NOMO-1 (cell line): ENCODE measurements at regions not wholly inside any gene's neighbourhood (a gene's known extent, or its start where the extent isn't known, plus 50 kb on each side); places are given as distances from the start of the nearest gene placed in this dataset.

Experiments used
- DNase-seq, 2 experiments: peaks; one replicate each; lab custom pipeline; 2025; ENCODE audit not compliant: unreplicated experiment in 2 of 2; lab: John Stamatoyannopoulos, UW

DNA sequence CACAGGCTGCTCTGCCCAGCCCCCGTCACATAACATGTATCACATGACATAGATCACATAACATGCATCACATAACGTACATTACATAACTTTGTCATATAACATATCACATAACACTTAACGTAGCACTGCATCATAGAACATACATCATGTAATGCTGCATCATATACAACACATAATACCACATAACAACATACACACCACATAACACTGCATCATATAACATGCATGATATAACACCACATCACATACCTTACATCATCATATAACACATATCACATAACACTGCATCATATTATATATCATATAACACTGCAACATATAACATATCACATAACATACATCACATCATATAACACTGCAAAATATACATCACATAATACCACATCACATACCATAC lies 83.8 kb downstream of the AXIN2 start:
- no peak for DNase-seq

DNA sequence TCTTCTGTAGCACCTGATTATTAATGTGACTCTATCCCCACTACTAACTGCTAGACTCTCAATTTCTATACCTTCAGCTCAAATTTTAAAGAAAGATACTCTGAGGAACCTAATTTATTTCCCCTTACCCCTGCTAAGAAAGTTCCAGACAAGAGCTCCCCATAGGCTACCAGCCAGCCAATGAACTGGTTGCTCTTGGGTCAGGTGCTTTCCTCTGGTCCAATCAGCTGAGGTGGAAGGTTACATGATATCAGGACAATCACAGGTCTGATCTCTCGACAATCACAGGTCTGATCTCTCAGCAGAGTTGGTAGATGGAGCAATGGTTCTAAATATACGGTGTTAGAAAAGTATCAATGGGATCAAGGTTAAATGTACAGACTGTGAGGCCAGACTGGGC lies 86.8 kb downstream of the AXIN2 start:
- DNase-seq: no peak

DNA sequence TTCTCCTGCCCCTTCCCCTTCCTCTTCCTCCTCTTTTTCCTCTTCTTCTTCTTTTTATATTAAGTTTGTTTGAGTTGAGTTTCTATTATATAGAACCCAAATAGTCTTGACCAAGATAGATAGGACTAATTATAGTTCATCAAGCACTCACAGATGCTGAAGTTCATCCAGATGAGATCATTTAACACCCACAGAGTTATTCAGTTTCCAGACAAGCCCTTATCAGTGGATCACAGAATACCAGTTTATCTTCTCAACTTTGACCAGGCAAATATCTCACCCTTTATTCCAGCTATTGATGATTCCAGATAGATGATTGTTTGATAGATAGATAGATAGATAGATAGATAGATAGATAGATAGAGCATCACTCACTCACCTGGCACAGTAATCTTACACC lies 87.5 kb downstream of the AXIN2 start:
- DNase-seq: no peak

DNA sequence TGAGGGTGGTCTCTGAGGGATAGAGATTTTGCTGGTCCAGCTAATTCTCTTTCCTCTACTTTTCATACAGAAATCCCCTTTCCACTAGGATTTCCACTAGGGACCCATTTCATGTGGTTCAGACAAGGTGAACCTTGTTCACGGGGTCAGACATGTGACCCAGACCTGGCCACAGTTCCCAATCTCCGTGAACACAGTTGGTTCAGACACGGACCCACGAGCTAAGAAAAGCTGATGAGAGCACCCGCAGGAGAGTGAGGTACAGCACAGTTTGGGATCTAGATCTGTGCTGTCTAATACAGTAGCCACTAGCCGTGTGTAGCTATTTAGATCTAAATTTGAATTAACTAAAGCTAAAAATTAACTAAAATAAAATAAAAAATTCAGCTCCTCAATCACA lies 88.1 kb downstream of the AXIN2 start:
- DNase-seq: no peak

DNA sequence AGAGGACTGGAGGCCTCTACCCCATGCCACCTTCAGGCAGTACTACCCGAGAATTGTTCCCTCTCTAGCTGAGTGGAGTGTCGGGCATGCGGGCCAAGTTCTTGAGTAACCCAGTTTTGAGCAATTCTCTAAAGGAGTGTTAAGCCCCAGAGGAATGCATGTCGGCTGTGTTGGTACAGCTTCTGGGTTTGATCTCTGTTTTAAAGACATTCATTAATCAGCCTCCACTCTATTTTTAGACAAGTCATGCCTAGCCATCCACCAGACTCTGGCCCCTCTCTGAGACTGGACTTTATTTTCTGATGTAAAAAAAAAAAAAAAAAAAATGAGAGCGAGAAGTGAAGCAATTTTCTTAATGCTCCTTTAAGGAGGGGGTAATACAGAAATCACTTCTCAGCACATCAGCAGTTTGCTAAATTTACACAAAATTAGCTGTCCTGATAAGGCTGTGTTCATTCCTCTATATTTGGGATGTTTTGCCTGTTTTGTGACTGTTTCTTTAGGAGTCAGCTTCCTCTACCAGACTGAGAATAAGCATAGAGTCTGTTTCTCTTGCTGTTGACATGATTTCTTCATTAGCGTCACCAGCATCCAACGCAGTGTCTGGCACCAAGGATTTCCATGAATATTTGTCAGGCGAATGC lies 88.7 kb downstream of the AXIN2 start:
- no peak for DNase-seq

DNA sequence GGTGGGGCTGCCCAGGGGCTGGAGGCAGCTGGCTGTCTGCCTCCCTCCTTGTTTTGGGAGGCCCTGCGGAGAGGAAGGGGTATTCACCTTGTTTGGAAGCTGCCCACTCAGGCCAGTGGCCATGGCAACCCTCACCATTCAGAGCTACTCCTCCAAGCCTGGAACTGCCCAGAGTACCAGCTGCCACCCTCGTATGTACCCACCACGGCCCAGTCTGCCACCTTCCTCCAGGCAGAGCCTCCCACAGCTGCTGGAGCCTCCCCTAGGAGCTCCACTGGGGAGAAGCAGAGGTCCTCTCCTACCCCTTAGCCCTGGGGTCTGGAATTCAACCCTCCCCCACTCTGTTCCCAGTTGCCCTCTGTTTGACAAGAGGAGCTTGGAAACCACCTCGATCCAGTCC lies 90.7 kb downstream of the AXIN2 start:
- DNase-seq: no peak

DNA sequence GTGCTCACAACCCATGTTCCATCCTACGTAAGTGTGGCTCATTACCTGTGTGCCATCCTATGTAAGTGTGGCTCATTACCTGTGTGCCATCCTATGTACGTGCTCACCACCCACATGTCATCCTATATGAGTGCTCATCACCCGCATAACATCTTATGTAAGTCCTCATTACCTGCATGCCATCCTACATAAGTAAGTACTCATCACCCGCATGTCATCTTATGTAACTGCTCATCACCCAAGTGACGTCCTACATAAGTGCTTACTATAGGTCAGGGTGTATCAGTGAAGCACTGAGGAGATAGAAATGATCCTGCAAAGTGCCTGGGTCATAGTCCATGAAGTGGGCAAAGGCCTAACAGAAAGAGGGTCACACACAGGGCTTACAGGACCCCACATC lies 93.1 kb downstream of the AXIN2 start:
- no peak for DNase-seq

DNA sequence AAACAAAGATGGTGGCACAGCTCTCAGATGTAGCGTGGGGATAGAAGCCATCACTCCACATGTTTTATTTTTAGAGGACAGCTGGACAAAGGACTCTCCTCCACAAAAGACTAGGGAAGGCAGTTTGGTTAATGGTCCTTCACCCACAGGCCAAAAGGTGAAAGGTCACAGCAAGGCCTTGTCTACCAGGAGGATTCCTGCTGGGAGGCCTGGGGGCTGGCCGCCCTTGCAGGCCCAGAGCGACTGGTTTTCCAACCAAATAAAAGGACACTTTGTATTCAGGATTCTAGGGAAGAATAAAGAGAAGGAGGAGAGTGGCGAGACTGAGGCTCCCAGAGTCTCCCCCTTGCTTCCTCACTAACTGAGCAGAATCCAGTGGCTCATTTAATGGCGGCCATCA lies 94.3 kb downstream of the AXIN2 start:
- no peak for DNase-seq

DNA sequence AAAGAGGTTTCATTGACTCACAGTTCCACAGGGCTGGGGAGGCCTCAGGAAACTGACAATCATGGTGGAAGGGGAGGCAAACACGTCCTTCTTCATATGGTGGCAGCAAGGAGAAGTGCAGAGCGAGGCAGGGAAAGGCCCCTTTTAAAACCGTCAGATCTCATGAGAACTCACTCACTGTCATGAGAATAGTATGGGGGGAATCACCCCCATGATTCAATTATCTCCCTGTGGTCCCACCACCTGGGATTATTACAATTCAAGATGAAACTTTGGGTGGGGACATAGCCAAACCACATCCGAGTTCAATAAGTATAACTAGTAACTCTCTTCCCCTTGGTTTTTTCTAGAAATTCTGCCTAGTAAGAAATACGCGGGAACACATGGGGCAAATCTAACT lies 94.9 kb downstream of the AXIN2 start:
- no peak for DNase-seq

DNA sequence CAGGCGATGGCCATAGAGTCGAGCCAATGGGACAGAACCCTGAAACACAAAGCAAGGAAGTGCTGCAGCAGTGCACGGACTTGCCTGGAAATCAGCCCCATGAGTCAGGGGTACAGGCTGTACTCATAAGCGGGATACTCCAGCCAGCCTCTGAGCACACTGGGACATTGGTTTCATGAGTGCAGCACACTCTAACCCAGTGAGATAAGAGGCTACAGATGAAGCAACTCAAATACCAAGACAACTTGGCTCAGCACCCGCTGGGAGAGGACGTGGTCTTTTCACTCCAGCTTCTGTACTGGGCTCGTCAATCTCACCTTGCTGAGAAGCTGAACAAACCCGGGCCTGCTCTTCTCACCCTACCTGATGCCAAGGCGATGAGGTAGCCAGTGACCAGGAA lies 98.2 kb downstream of the AXIN2 start:
- DNase-seq: no peak

DNA sequence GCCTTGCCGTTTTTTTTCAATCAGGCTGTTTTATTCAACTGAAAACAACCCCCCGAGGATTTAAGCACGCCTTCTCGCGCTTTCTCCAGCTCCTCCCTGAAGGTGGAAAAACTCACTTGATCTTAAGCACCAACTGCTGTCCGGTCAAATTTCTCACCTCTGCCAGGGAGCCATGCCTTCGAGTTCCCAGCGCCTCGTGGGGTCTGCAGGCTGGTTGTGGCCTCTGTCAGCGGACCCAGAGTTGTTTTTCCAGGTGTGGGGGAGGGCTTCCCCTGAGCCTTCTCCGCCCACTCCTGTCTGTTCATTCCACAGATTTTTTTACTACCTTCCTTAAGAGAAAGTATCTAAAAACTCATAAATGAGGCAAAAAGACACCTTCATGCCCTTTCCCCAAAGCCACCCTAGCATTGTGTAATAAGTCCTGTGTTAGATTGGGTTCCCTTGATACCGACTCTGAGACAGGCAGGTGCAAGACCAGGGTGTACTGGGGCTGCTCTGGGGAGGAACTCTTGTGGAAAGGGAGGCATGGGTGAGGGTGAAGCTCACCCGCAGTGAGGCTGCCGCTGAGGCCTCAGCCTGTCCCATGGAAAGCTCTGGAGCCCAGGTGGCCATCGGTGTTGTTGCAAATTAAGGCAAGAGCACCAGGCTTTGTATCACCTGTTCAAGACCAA lies 101.6 kb downstream of the AXIN2 start:
- no peak for DNase-seq

DNA sequence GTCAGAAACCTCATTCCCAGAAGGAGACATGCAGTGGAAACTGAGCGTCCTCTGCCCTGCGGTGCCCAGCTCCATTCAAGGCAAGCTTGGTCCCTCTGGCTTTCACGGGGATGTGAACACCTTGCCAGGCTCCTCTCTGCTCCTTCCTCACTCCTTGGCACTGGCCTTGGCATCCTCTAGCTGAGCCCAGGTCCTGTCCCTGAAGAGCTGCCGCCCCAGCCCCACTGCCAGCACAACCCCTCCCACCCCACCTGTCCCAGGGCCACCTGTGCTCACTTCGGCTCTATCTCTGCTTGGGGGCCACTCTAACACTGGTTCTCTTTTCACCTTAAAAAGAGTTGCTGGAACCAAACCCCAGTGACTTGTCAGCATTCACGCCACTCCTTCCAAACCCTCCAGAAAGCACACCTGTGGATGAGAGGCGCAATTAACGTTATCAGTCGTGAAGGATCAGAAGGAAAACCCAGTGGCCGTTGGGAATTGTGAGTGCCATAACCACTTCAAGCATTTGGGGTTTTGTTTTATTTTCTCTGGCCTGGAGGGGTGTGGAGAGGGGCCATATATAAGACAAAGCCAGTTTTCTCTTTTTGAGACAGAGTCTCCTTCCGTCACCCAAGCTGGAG lies 103.7 kb downstream of the AXIN2 start:
- DNase-seq: no peak

DNA sequence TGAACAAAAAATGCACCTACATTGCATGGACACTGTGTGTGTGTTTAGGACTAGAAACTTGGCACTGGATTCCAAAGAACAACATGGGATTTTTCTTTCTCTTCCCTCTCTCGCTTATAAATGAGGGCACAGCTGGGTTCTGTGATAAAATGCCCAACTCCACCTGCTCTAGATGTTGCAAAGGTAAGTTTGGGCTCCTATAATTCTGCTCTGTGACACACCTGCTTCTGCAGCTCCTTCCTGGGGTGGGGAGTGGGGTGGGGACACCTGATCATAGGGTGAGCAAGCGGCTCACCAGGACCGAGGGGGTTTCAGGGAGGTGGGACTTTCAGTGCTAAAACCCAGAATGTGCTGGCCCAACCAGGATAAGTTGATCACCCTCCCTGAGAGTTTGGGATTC lies 104.3 kb downstream of the AXIN2 start:
- no peak for DNase-seq

DNA sequence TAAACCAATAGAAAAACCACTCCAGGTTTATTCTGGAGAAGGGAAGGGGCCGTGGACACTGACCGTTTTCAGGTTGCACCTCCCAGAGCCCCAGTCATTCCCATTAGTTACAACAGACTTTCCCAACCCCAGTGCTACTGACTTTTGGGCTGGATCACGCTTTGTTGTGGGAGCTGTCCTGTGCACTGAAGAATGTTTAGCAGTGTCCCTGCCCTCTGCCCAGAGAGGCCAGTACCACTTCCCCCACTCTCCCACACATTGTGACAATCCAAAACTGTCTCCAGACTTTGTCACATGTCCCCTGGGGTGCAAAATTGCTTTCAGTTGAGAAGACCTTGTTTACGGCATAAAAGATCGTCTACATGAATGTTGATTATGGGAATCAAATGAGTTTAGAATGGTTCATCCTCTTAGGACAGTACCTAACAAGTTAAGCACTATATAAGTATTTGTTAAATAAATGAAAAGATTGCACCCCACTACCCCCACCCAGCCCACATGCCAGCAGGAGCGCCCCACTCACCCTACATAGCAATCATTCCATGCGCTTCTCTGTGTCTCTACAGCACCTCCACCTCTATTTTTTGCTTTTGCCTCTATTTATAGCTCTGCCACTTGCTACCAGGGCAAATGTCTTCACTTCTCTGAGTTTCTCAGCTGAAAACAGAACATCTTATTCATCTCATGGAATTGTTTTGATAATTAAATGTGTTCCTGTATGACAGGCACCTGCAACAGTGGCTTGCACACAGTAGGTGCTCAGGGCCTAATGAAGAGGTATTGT lies 104.9 kb downstream of the AXIN2 start:
- DNase-seq: no peak

DNA sequence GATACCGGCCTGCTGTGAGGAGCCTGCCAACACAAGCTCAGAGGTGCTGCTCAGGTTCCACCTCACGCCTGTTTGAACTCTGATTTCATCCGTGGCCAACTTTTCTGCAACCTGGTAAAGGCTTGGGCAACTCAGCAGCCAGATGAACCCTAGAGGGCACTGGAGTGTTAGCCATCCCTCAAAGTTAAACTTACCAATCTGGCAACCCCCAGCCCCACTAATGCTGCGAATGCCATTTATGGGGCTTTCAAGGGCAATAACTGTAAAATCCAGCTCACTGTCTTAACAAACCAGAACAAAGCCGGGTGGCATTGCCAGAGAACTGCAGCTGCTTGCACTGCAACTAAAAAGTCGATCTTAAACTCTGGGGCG lies 105.5 kb downstream of the AXIN2 start:
- no peak for DNase-seq

DNA sequence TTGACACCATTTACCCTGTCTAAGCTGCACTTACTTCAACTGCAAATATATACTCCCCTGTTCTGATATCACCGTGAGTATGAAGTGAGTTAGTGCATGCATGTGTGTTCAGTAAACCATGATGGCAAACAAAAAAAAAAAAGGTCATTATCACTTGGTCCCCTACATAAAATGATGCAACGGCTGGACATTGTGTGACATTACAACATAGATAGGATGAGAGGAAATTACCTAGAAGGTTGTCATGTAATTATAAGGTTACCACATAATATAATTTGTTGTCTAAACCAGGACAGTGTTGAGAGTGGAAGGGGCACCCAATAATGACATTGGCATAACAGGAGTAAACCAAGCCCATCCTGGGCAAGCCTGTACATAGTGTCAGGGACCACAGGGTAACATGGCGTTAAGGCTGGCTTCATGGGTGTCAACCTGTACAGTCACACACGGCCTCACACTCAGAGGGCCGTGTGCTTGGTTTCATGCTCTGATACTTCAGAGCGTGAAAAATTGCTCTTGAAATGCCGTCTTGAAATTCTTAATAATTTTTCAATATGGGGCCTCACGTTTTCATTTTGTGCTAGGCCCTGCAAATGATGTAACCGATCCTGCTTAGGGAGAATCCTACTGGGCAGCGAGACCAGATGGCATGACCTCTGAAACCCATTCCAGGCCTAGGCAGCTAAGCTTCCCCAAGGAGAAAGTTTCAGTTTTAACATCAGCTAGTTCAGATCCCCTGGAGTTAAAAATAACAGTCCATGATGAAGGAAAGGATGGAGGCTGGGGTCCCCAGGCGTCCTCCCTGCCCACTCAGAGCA lies 106.1 kb downstream of the AXIN2 start:
- no peak for DNase-seq

DNA sequence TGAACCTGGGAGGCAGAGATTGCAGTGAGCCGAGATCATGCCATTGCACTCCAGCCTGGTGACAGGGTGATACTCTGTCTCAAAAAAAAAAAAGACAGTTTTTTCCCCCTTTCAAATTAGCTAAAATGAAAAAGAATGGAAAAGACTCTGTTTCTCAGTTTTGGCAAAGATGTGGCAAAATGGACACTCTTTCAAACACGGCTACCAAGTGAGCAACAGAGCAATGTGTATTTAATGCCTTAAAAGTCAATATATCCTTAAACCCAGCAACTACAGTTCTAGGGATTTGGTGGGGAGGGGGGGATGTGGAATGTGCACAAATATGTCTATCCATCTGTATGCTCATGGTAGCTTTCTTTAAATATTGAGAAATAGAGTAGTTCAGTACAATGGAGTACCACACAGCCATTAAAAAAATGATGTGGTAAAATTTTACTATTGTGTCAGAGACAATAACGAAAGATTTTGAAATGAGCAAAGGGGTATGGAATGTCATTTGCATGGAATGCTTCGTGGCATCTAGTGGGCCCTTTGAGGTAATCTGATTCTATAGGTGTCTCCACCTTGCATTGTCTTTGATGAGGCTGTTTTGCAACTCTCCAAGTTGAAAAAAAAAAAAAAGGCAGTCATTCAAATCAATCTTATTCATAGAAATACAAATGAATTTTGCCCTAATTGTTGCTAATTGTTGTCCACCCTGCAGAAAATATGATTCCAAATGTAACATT lies 108.1 kb downstream of the AXIN2 start:
- no peak for DNase-seq

DNA sequence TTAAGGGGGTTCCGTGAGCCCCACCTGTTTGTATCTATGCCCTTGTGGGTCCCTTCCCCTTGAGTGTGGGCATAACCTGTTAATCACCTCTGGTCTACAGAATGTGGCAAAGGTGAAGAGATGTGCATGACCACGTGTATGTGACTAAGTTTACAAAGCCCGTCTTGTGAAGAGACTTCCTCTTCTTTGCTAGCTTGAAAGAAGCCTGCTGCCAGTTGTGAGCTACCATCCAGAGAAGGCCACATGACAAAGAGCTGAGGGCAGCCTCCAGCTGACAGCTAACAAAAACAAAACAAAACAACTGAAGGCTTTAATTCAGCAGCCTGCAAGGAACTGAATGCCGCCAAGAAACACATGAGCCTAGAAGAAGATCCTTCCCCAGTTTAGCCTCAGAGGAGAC lies 112.0 kb downstream of the AXIN2 start:
- DNase-seq: no peak

DNA sequence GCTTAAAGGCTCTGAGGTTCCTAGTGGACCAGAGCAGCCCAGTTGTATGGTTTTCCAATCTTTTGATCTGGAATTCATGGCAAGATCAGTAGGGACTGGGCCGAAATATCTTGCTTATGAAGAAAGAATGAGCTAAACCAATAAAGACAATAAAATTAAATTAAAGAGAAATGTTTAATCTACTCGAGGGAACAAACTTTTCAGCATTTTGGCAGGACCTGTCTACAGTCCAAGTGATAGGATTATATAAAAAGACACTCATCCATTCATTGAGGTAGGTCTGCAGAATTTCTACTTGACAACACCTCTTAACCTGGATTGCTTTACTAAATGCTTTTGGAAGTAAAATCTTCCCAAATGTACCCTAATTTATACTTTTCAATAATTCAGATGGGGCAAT lies 113.6 kb downstream of the AXIN2 start:
- DNase-seq: no peak

DNA sequence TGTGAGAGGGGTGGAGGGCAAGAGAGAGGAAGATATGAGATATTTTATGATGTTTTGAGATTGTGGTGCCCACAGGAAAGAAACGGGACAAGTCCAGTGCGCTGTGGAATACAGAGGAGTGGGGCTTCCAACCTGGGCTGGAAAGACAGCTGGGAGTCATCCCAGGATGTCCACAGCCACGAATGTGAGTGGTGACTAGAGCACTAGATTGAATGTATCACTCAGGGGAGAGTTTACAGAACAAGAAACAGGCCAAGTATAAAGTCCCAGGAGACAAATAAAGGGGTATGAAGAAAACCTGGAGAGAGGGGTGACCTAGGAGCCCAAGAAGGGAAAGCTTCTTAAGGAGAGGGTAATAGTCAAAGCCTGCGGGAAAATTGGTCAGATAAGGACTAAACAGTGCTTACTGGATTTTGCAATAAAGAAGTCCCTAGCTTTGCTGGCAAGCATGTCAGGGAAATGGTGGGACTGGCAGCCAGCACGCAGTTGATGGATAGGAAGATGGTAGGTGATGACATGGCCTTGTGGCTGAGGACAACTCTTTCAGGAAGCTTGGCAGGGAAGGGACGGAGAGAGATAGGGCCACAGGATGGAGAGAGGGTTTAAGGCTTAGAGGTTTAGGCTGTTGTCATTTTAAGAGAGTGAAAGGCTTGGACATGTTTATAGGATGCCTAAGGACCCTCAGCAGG lies 114.5 kb downstream of the AXIN2 start:
- DNase-seq: no peak
